ENCODE measurements at regions not wholly inside any gene's neighbourhood (a gene's known extent, or its start where the extent isn't known, plus 50 kb on each side); places are given as distances from the start of the nearest gene placed in this dataset.

DNA sequence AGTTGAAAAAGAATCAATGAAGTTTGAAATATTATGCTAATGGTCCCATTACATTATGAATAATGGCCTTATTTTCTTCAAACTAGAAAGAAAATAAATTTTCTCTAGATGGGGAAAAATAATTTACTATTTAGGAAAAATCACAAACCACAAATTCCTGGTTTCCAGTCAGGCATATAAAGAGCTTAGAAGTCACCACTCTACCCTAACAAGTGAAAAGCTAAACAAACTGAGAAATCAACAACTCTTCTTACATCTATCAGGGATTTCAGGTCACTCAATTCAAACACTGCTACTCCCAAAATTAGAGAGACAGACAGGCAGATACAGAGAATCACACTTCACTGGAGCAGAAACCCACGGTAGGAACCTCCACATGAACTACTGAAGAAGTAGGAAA lies 82.1 kb upstream of the LRRC7 start:
- TF ChIP-seq, protein P1, sequence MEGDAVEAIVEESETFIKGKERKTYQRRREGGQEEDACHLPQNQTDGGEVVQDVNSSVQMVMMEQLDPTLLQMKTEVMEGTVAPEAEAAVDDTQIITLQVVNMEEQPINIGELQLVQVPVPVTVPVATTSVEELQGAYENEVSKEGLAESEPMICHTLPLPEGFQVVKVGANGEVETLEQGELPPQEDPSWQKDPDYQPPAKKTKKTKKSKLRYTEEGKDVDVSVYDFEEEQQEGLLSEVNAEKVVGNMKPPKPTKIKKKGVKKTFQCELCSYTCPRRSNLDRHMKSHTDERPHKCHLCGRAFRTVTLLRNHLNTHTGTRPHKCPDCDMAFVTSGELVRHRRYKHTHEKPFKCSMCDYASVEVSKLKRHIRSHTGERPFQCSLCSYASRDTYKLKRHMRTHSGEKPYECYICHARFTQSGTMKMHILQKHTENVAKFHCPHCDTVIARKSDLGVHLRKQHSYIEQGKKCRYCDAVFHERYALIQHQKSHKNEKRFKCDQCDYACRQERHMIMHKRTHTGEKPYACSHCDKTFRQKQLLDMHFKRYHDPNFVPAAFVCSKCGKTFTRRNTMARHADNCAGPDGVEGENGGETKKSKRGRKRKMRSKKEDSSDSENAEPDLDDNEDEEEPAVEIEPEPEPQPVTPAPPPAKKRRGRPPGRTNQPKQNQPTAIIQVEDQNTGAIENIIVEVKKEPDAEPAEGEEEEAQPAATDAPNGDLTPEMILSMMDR (IDR thresholded peaks at IDR 0.05 in 8 of 11, conservative IDR thresholded peaks at IDR 0.05 in 3 of 11) = no peak
- no peak for TF ChIP-seq POLR2A (IDR thresholded peaks at IDR 0.05)
